Motor neuron (in vitro differentiated cells): ENCODE measurements at regions not wholly inside any gene's neighbourhood (a gene's known extent, or its start where the extent isn't known, plus 50 kb on each side); places are given as distances from the start of the nearest gene placed in this dataset.

Experiments
- ATAC-seq, 8 experiments: fragments of 200-7000 bp; cut with Tn5 transposase; replicated peaks in 6 of 8; 2 replicates each; pipeline ENCODE4 v1.8.0; 2021; ENCODE audit warnings: mild to moderate bottlenecking in 8 of 8, moderate library complexity in 8 of 8
- H3K27ac ChIP-seq, 2 donors: fragments of 250-450 bp; sonication (Bioruptor Pico); 2 replicates each; pipeline ENCODE4 v1.9.0; 2021; ENCODE audit warnings: antibody characterized with exemption in 2 of 2, mild to moderate bottlenecking in 2 of 2, moderate library complexity in 1 of 2
- H3K4me1 ChIP-seq, 2 donors: fragments of 250-450 bp; sonication (Bioruptor Pico); replicated peaks in 1 of 2; 2 replicates each; pipeline ENCODE4 v1.6.1; 2021; ENCODE audit warnings: antibody characterized with exemption in 2 of 2, mild to moderate bottlenecking in 2 of 2, moderate library complexity in 1 of 2
- H3K4me3 ChIP-seq, 5 donors: fragments of 250-450 bp; sonication (Bioruptor Pico); 2 replicates each; pipeline ENCODE4 v1.9.0; 2021; ENCODE audit warnings: antibody characterized with exemption in 5 of 5, mild to moderate bottlenecking in 5 of 5, moderate library complexity in 4 of 5
- WGBS, 10 experiments: fragments of 450-650 bp; shearing (Covaris generic); methylation state at CpG; one replicate each; pipeline ENCODE4 v1.0.0; 2022; 5-methylcytosine and 5-hydroxymethylcytosine counted together
- in situ Hi-C, 9 experiments: fragments of 400-800 bp; cut with MboI; loops; one replicate each; pipeline ENCODE4 v1.15.0; 2021; ENCODE audit warnings: low sequenced_read_pairs in 9 of 9, low pct_unique_long_range_greater_than_20kb in 2 of 9; ENCODE audit not compliant: unreplicated experiment in 9 of 9

- no peak overlapping the region for H3K27ac ChIP-seq
- H3K4me1 ChIP-seq = no peaks in the 10 kb centered on the region
- no peak overlapping the region for H3K4me3 ChIP-seq
- peak; percentile 37 to 68 (median 50) for ATAC-seq
- 4 to 100% (median 21%) methylated on average over 1 to 4 of the region's 4 CpGs; no CpG with 5 or more reads in 3 of the 10 experiments for WGBS, 10 experiments
- in situ Hi-C loops = loop anchor here in 5 of 9 experiments (10.0 to 25.0 kb wide), 3 partner anchors 141 to 174 kb away; no protein-coding TSS in a partner anchor
These were observed 86.2 kb upstream of the DYNC1I1 start for GRCh38 chr7:95686109-95686508.

- Histone ChIP-seq H3K4me3 (no peak overlapping the region), H3K4me1 (no peaks in the 10 kb centered on the region), H3K27ac (no peak overlapping the region)
- 50 to 100% (median 89%) methylated on average over 1 to 2 of the region's 2 CpGs; no CpG with 5 or more reads in 2 of the 10 experiments for WGBS, 10 experiments
- in situ Hi-C loops = loop anchor here in 7 of 9 experiments (5.0 to 25.0 kb wide), 4 partner anchors 140 to 172 kb away; no protein-coding TSS in a partner anchor
- ATAC-seq = no peak
These were observed 87.8 kb upstream of the DYNC1I1 start for GRCh38 chr7:95684505-95684904.

- ATAC-seq = peak in 5 of 8 experiments; percentile 35 to 80 (median 78)
- 0 to 89% (median 17%) methylated on average over 1 to 2 of the region's 2 CpGs for WGBS, 10 experiments
- Histone ChIP-seq H3K4me3 (no peak overlapping the region), H3K27ac (no peak overlapping the region), H3K4me1 (no peaks in the 10 kb centered on the region)
- in situ Hi-C loops = loop anchor here in 7 of 9 experiments (5.0 to 25.0 kb wide), 4 partner anchors 139 to 172 kb away; no protein-coding TSS in a partner anchor
These were observed 87.7 kb upstream of the PDK4 start for GRCh38 chr7:95684037-95684436.

- WGBS, 10 experiments = 22 to 90% (median 60%) methylated on average over 1 to 2 of the region's 3 CpGs; no CpG with 5 or more reads in 2 of the 10 experiments
- H3K4me1 ChIP-seq = no peaks in the 10 kb centered on the region
- in situ Hi-C loops = loop anchor here in 7 of 9 experiments (5.0 to 25.0 kb wide), 4 partner anchors 138 to 171 kb away; no protein-coding TSS in a partner anchor
- no peak overlapping the region for H3K27ac ChIP-seq
- ATAC-seq = no peak
- no peak overlapping the region for H3K4me3 ChIP-seq
These were observed 86.6 kb upstream of the PDK4 start for GRCh38 chr7:95682913-95683312.

- WGBS, 10 experiments = 0 to 100% (median 63%) methylated on average over 1 to 3 of the region's 3 CpGs
- in situ Hi-C loops = loop anchor here in 4 of 9 experiments (25.0 kb wide), 2 partner anchors 139 to 164 kb away; no protein-coding TSS in a partner anchor
- ATAC-seq = no peak
- no peaks in the 10 kb centered on the region for H3K4me1 ChIP-seq
- no peak overlapping the region for H3K27ac ChIP-seq
- H3K4me3 ChIP-seq = no peak overlapping the region
These were observed 80.4 kb upstream of the PDK4 start for GRCh38 chr7:95676691-95677090.

GRCh38 chr7:95675632-95676031, 79.3 kb upstream of the PDK4 start:
- in situ Hi-C loops = loop anchor here in 4 of 9 experiments (25.0 kb wide), 2 partner anchors 138 to 163 kb away; no protein-coding TSS in a partner anchor
- WGBS, 10 experiments = 70 to 100% (median 88%) methylated on average over 1 to 3 of the region's 3 CpGs
- ATAC-seq = no peak
- no peak overlapping the region for H3K4me3 ChIP-seq
- H3K27ac ChIP-seq = no peak overlapping the region
- no peaks in the 10 kb centered on the region for H3K4me1 ChIP-seq

- Histone ChIP-seq H3K4me1 (no peaks in the 10 kb centered on the region), H3K27ac (no peak overlapping the region), H3K4me3 (no peak overlapping the region)
- 79 to 97% (median 92%) methylated on average over 3 to 6 of the region's 6 CpGs for WGBS, 10 experiments
- in situ Hi-C loops = loop anchor here in 4 of 9 experiments (25.0 kb wide), 2 partner anchors 138 to 163 kb away; no protein-coding TSS in a partner anchor
- ATAC-seq = no peak
These were observed 78.7 kb upstream of the PDK4 start for GRCh38 chr7:95675016-95675415.

GRCh38 chr7:95674101-95674500, 77.8 kb upstream of the PDK4 start:
- in situ Hi-C loops = no loop called here
- H3K4me1 ChIP-seq = no peaks in the 10 kb centered on the region
- 31 to 97% (median 82%) methylated on average over 1 to 3 of the region's 3 CpGs; no CpG with 5 or more reads in 3 of the 10 experiments for WGBS, 10 experiments
- H3K4me3 ChIP-seq = no peak overlapping the region
- ATAC-seq = no peak
- H3K27ac ChIP-seq = no peak overlapping the region

GRCh38 chr7:95672434-95672833, 76.1 kb upstream of the PDK4 start:
- no peak overlapping the region for H3K4me3 ChIP-seq
- 42 to 96% (median 86%) methylated on average over 2 of the region's 2 CpGs; no CpG with 5 or more reads in 2 of the 10 experiments for WGBS, 10 experiments
- ATAC-seq = no peak
- in situ Hi-C loops = no loop called here
- no peaks in the 10 kb centered on the region for H3K4me1 ChIP-seq
- no peak overlapping the region for H3K27ac ChIP-seq

GRCh38 chr7:95669513-95669912, 73.2 kb upstream of the PDK4 start:
- no peak for ATAC-seq
- no peaks in the 10 kb centered on the region for H3K4me1 ChIP-seq
- no peak overlapping the region for H3K27ac ChIP-seq
- in situ Hi-C loops = no loop called here
- H3K4me3 ChIP-seq = no peak overlapping the region
- 50 to 89% (median 66%) methylated on average over 1 to 2 of the region's 2 CpGs; no CpG with 5 or more reads in 2 of the 10 experiments for WGBS, 10 experiments

GRCh38 chr7:95668504-95669018, 72.2 kb upstream of the PDK4 start:
- in situ Hi-C loops = no loop called here
- ATAC-seq = peak in 3 of 8 experiments; percentile 51 to 70 (median 54)
- H3K4me3 ChIP-seq = no peak overlapping the region
- H3K27ac ChIP-seq = no peak overlapping the region
- WGBS, 10 experiments = 71 to 100% (median 96%) methylated on average over 1 to 4 of the region's 4 CpGs
- no peaks in the 10 kb centered on the region for H3K4me1 ChIP-seq

- 4 to 88% (median 44%) methylated on average over 1 of the region's 1 CpG; no CpG with 5 or more reads in 1 of the 10 experiments for WGBS, 10 experiments
- H3K4me1 ChIP-seq = no peaks in the 10 kb centered on the region
- in situ Hi-C loops = no loop called here
- H3K27ac ChIP-seq = no peak overlapping the region
- no peak overlapping the region for H3K4me3 ChIP-seq
- no peak for ATAC-seq
These were observed 66.7 kb upstream of the PDK4 start for GRCh38 chr7:95662987-95663386.

- no peak overlapping the region for H3K4me3 ChIP-seq
- no peak overlapping the region for H3K27ac ChIP-seq
- in situ Hi-C loops = no loop called here
- no peak for ATAC-seq
- 34 to 100% (median 95%) methylated on average over 1 to 3 of the region's 3 CpGs; no CpG with 5 or more reads in 2 of the 10 experiments for WGBS, 10 experiments
- H3K4me1 ChIP-seq = no peaks in the 10 kb centered on the region
These were observed 63.7 kb upstream of the PDK4 start for GRCh38 chr7:95660023-95660434.

- in situ Hi-C loops = no loop called here
- Histone ChIP-seq H3K4me1 (no peaks in the 10 kb centered on the region), H3K4me3 (no peak overlapping the region), H3K27ac (no peak overlapping the region)
- 45 to 90% (median 75%) methylated on average over 2 to 5 of the region's 7 CpGs; no CpG with 5 or more reads in 4 of the 10 experiments for WGBS, 10 experiments
- no peak for ATAC-seq
These were observed 62.4 kb upstream of the PDK4 start for GRCh38 chr7:95658676-95659075.
